Trophoblast cell (in vitro differentiated cells and primary cell): ENCODE measurements at regions not wholly inside any gene's neighbourhood (a gene's known extent, or its start where the extent isn't known, plus 50 kb on each side); places are given as distances from the start of the nearest gene placed in this dataset.

Experiments used
- DNase-seq, 2 donors: peaks; one replicate each; pipeline ENCODE4 v3.0.0-alpha.2; 2016
- H2AFZ ChIP-seq: 2 replicates; pipeline ENCODE4 v1.6.1; 2013; ENCODE audit warnings: low read length, moderate library complexity, mild to moderate bottlenecking; ENCODE audit not compliant: insufficient read depth, poor library complexity
- H2AK5ac ChIP-seq: 2 replicates; pipeline ENCODE4 v1.6.1; 2013; ENCODE audit warnings: mild to moderate bottlenecking, low read length
- H2BK120ac ChIP-seq: 2 replicates; pipeline ENCODE4 v1.6.1; 2013; ENCODE audit warnings: low read length, mild to moderate bottlenecking, moderate library complexity; ENCODE audit not compliant: insufficient read depth, poor library complexity
- H2BK12ac ChIP-seq: 2 replicates; pipeline ENCODE4 v1.6.1; 2013; ENCODE audit warnings: mild to moderate bottlenecking, low read length, moderate library complexity
- H2BK5ac ChIP-seq: 2 replicates; pipeline ENCODE4 v1.6.1; 2013; ENCODE audit warnings: low read length, low read depth, moderate library complexity, mild to moderate bottlenecking; ENCODE audit not compliant: poor library complexity
- H3K14ac ChIP-seq: 2 replicates; pipeline ENCODE4 v1.6.1; 2013; ENCODE audit warnings: mild to moderate bottlenecking, low read length
- H3K18ac ChIP-seq: 2 replicates; pipeline ENCODE4 v1.6.1; 2013; ENCODE audit warnings: mild to moderate bottlenecking, low read length
- H3K23ac ChIP-seq: 2 replicates; pipeline ENCODE4 v1.6.1; 2013; ENCODE audit warnings: low read length
- H3K27ac ChIP-seq: 2 replicates; pipeline ENCODE4 v1.5.1; 2013; ENCODE audit warnings: low read depth, mild to moderate bottlenecking, inconsistent platforms, low read length, moderate library complexity
- H3K27me3 ChIP-seq: 2 replicates; pipeline ENCODE4 v1.6.1; 2013; ENCODE audit warnings: inconsistent platforms, mild to moderate bottlenecking, low read length, moderate library complexity; ENCODE audit not compliant: insufficient read depth
- H3K36me3 ChIP-seq, 2 experiments: 1 replicate in 1 of 2; 2 replicates in 1 of 2; pipeline ENCODE4 v1.6.1; 2013; ENCODE audit warnings: low read length in 2 of 2, mild to moderate bottlenecking in 2 of 2, moderate library complexity in 1 of 2; ENCODE audit not compliant: insufficient read depth in 2 of 2, control insufficient read depth in 1 of 2
- H3K4ac ChIP-seq: 2 replicates; pipeline ENCODE4 v1.6.1; 2013; ENCODE audit warnings: low read depth, mild to moderate bottlenecking, low read length, moderate library complexity
- H3K4me1 ChIP-seq, 2 experiments: 1 replicate in 1 of 2; 2 replicates in 1 of 2; pipeline ENCODE4 v1.6.1; 2013; ENCODE audit warnings: low read length in 2 of 2, mild to moderate bottlenecking in 2 of 2, moderate library complexity in 1 of 2; ENCODE audit not compliant: insufficient read depth in 2 of 2, control insufficient read depth in 1 of 2
- H3K4me2 ChIP-seq: 2 replicates; pipeline ENCODE4 v1.6.1; 2013; ENCODE audit warnings: inconsistent platforms, mild to moderate bottlenecking, low read length, moderate library complexity
- H3K4me3 ChIP-seq: 2 replicates; pipeline ENCODE4 v1.5.1; 2013; ENCODE audit warnings: mild to moderate bottlenecking, low read depth, low read length, inconsistent platforms
- H3K79me1 ChIP-seq: one replicate; pipeline ENCODE4 v1.6.1; 2013; ENCODE audit warnings: low read length
- H3K79me2 ChIP-seq: 2 replicates; pipeline ENCODE4 v1.6.1; 2013; ENCODE audit warnings: low read length, mild to moderate bottlenecking; ENCODE audit not compliant: control insufficient read depth, insufficient read depth, poor library complexity
- H3K9ac ChIP-seq: 2 replicates; pipeline ENCODE4 v1.6.1; 2013; ENCODE audit warnings: mild to moderate bottlenecking, low read length
- H3K9me3 ChIP-seq: 2 replicates; pipeline ENCODE4 v1.6.1; 2013; ENCODE audit warnings: low read depth, mild to moderate bottlenecking, control low read depth, inconsistent platforms, low read length; ENCODE audit not compliant: insufficient read depth
- H4K12ac ChIP-seq: 2 replicates; pipeline ENCODE4 v1.6.1; 2013; ENCODE audit warnings: low read depth, mild to moderate bottlenecking, low read length, moderate library complexity
- H4K8ac ChIP-seq: 2 replicates; pipeline ENCODE4 v1.6.1; 2013; ENCODE audit warnings: low read depth, mild to moderate bottlenecking, low read length, moderate library complexity
- H4K91ac ChIP-seq: one replicate; pipeline ENCODE4 v1.6.1; 2013; ENCODE audit warnings: low read depth, mild to moderate bottlenecking, low read length, moderate library complexity
- WGBS: extraction: QIAGEN DNeasy Blood & Tissue Kit; methylation state at CpG from one replicate; pipeline ENCODE4 v1.1.7; 2013; ENCODE audit warnings: missing lambda C conversion rate; ENCODE audit not compliant: insufficient read length, insufficient coverage; ENCODE audit errors: extremely low coverage; 5-methylcytosine and 5-hydroxymethylcytosine counted together

DNA sequence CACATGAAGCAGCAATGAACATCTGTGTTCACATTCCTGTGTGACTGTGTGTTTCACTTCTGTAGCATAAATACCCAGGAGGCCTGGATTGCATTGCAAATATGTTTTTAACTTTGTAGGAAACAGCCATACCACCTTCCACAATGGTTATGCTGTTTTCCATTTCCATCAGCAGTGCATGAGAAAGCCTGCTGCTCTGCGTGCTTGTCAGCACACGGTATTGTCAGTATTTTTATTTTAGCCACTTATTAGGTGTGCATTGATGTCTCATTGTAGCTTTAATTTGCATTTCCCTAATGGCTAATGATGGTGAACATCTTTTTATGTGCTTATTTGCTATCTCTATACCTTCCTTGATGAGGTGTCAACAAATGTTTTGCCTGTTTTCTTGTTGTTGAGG lies 355.9 kb downstream of the TRIML1 start:
- H3K9me3 ChIP-seq: no peaks in the 10 kb centered on the region
- H3K4me1 ChIP-seq: no peaks in the 10 kb centered on the region
- H3K23ac ChIP-seq: no peak overlapping the region
- WGBS: no CpG with 5 or more reads among the region's 2 CpGs
- H4K8ac ChIP-seq: no peak overlapping the region
- H2AK5ac ChIP-seq: no peak overlapping the region
- no peak overlapping the region for H2AFZ ChIP-seq
- H3K4me2 ChIP-seq: no peak overlapping the region
- H3K79me2 ChIP-seq: no peaks in the 10 kb centered on the region
- no peak overlapping the region for H3K4ac ChIP-seq
- H3K27ac ChIP-seq: no peak overlapping the region
- H3K4me3 ChIP-seq: no peak overlapping the region
- no peak overlapping the region for H3K14ac ChIP-seq
- no peak overlapping the region for H2BK12ac ChIP-seq
- H3K79me1 ChIP-seq: no peaks in the 10 kb centered on the region
- no peak overlapping the region for H2BK120ac ChIP-seq
- no peaks in the 10 kb centered on the region for H3K36me3 ChIP-seq
- H4K12ac ChIP-seq: no peak overlapping the region
- H3K18ac ChIP-seq: no peak overlapping the region
- H4K91ac ChIP-seq: no peak overlapping the region
- no peak overlapping the region for H2BK5ac ChIP-seq
- H3K9ac ChIP-seq: no peak overlapping the region
- no peaks in the 10 kb centered on the region for H3K27me3 ChIP-seq
- no peak for DNase-seq

DNA sequence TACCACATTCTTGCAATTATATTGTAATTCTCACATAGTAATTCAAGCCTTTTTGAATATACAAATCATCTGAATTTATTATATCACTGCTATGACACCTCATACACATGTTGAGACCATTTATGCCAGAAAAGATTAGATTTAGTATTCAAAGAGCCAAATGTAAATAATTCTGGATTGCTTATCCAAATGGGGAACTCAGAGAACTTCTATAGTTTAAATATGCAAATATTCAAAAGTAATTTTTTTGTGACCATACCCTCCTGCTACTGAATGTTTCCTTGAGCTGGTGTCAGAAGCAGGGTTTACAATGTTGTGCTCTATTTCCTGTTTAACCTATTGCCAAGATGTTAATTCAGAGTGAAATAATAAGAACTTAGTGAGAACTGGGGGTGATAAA lies 372.2 kb downstream of the TRIML1 start:
- Histone ChIP-seq H3K36me3 (no peaks in the 10 kb centered on the region), H4K12ac (no peak overlapping the region), H4K91ac (no peak overlapping the region), H2AFZ (no peak overlapping the region), H3K4ac (no peak overlapping the region), H2BK5ac (no peak overlapping the region), H3K79me2 (no peaks in the 10 kb centered on the region), H3K18ac (no peak overlapping the region), H2AK5ac (no peak overlapping the region), H3K23ac (no peak overlapping the region), H3K4me1 (no peaks in the 10 kb centered on the region), H3K4me2 (no peak overlapping the region), H3K27me3 (no peaks in the 10 kb centered on the region), H3K9me3 (peaks cover 2% of the 10 kb centered on the region), H3K14ac (no peak overlapping the region), H2BK120ac (no peak overlapping the region), H3K9ac (no peak overlapping the region), H4K8ac (no peak overlapping the region), H3K27ac (no peak overlapping the region), H3K4me3 (no peak overlapping the region), H3K79me1 (no peaks in the 10 kb centered on the region), H2BK12ac (no peak overlapping the region)
- no peak for DNase-seq

DNA sequence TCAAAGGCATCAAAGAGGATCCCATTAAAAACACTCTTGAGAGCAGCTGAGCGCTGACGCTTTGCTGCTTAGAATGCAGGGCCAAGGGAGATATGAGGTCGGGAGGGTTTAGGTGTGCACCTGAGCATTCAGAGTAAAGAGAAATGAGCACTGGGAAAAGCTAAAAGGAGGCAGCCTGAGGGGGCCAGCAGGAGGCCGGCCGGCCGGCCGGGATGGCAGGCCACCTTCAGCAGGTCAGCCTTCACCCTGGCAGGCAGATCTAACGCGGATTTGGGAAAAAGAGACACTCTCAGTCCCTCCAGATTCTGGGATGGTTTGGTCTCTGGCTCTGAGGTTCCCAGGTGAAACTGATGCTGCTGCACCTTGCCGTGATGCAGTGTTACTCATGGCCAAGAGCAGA lies 393.5 kb downstream of the TRIML1 start:
- no CpG with 5 or more reads among the region's 10 CpGs for WGBS
- Histone ChIP-seq H3K9ac (no peak overlapping the region), H3K4me3 (no peak overlapping the region), H4K91ac (no peak overlapping the region), H3K18ac (no peak overlapping the region), H4K8ac (no peak overlapping the region), H3K27ac (no peak overlapping the region), H3K9me3 (no peaks in the 10 kb centered on the region), H3K36me3 (no peaks in the 10 kb centered on the region), H3K4ac (no peak overlapping the region), H2BK120ac (no peak overlapping the region), H3K14ac (no peak overlapping the region), H2AK5ac (no peak overlapping the region), H3K79me1 (no peaks in the 10 kb centered on the region), H2BK12ac (no peak overlapping the region), H2AFZ (no peak overlapping the region), H3K4me2 (no peak overlapping the region), H4K12ac (no peak overlapping the region), H3K4me1 (no peaks in the 10 kb centered on the region), H2BK5ac (no peak overlapping the region), H3K27me3 (no peaks in the 10 kb centered on the region), H3K79me2 (no peaks in the 10 kb centered on the region), H3K23ac (no peak overlapping the region)
- DNase-seq: no peak

DNA sequence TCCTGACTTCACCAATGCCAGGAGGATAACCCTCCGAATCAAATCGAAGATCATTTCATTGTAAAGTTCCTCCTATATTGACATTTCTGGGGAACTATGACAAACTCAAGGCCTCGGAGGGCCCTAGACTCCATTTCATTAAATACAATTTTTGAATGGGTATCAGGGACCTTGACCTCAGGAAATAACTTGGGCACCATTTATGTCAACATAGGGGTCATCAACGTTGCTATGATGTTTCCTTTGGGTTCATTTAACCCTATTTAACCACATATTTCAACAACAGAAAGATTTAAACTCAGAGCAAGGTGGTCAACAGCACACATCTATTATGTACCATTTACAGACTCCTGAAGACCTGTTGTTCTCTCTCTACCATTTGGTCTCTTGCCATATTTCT lies 395.1 kb downstream of the TRIML1 start:
- Histone ChIP-seq H4K8ac (no peak overlapping the region), H3K9ac (no peak overlapping the region), H3K79me1 (no peaks in the 10 kb centered on the region), H2AK5ac (no peak overlapping the region), H3K4me1 (no peaks in the 10 kb centered on the region), H2BK5ac (no peak overlapping the region), H3K18ac (no peak overlapping the region), H2BK120ac (no peak overlapping the region), H3K23ac (no peak overlapping the region), H2BK12ac (no peak overlapping the region), H3K27ac (no peak overlapping the region), H3K27me3 (no peaks in the 10 kb centered on the region), H3K4me2 (no peak overlapping the region), H3K9me3 (no peaks in the 10 kb centered on the region), H3K14ac (no peak overlapping the region), H3K4ac (no peak overlapping the region), H4K91ac (no peak overlapping the region), H3K4me3 (no peak overlapping the region), H3K79me2 (no peaks in the 10 kb centered on the region), H2AFZ (no peak overlapping the region), H3K36me3 (no peaks in the 10 kb centered on the region), H4K12ac (no peak overlapping the region)
- no CpG with 5 or more reads among the region's 4 CpGs for WGBS
- no peak for DNase-seq

DNA sequence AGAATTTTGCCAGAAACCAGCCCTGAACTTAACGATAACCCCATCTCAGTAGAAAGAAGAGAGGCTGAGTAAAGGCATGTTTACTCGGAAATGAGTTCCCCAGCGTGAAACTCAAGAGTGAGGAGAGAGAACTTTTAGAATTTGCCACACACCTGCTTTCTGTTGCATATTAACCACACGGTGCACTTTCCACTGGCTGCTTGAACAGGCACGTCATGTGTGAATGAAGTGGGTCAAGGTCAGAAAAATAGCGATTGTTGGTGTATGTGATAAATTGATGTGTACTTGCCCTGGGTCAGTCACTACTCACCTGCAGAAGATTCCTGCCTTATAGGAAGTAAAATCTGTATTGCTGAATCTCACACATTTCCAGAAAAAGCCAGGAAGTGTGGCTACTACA lies 395.7 kb downstream of the TRIML1 start:
- H3K4me2 ChIP-seq: no peak overlapping the region
- no peak overlapping the region for H2AFZ ChIP-seq
- H3K79me1 ChIP-seq: no peaks in the 10 kb centered on the region
- H3K18ac ChIP-seq: no peak overlapping the region
- no peak overlapping the region for H2BK120ac ChIP-seq
- H3K27me3 ChIP-seq: no peaks in the 10 kb centered on the region
- H3K4me1 ChIP-seq: no peaks in the 10 kb centered on the region
- DNase-seq: no peak
- H4K12ac ChIP-seq: no peak overlapping the region
- no peak overlapping the region for H3K9ac ChIP-seq
- H2AK5ac ChIP-seq: no peak overlapping the region
- no peak overlapping the region for H2BK5ac ChIP-seq
- no peak overlapping the region for H2BK12ac ChIP-seq
- WGBS: no CpG with 5 or more reads among the region's 6 CpGs
- H3K14ac ChIP-seq: no peak overlapping the region
- no peak overlapping the region for H4K8ac ChIP-seq
- no peaks in the 10 kb centered on the region for H3K36me3 ChIP-seq
- no peaks in the 10 kb centered on the region for H3K9me3 ChIP-seq
- no peak overlapping the region for H3K27ac ChIP-seq
- no peak overlapping the region for H3K23ac ChIP-seq
- H3K79me2 ChIP-seq: no peaks in the 10 kb centered on the region
- H4K91ac ChIP-seq: no peak overlapping the region
- no peak overlapping the region for H3K4me3 ChIP-seq
- H3K4ac ChIP-seq: no peak overlapping the region
